Activated CD8-positive, alpha-beta memory T cell treated with anti-CD3 and anti-CD28 coated beads, Interleukin-2, amount 50 U/mL, for 1 hour (primary cell): ENCODE measurements at regions not wholly inside any gene's neighbourhood (a gene's known extent, or its start where the extent isn't known, plus 50 kb on each side); places are given as distances from the start of the nearest gene placed in this dataset.
"Not testable (repeated sequence)": the region's sequence is repeated elsewhere in the genome, so short reads cannot be mapped to it uniquely, and the experiment has no call there.

ENCODE experiments used
- DNase-seq: peaks from one replicate; pipeline ENCODE4 v3.0.0-alpha.2; 2020; ENCODE audit errors: extremely low read depth

DNA sequence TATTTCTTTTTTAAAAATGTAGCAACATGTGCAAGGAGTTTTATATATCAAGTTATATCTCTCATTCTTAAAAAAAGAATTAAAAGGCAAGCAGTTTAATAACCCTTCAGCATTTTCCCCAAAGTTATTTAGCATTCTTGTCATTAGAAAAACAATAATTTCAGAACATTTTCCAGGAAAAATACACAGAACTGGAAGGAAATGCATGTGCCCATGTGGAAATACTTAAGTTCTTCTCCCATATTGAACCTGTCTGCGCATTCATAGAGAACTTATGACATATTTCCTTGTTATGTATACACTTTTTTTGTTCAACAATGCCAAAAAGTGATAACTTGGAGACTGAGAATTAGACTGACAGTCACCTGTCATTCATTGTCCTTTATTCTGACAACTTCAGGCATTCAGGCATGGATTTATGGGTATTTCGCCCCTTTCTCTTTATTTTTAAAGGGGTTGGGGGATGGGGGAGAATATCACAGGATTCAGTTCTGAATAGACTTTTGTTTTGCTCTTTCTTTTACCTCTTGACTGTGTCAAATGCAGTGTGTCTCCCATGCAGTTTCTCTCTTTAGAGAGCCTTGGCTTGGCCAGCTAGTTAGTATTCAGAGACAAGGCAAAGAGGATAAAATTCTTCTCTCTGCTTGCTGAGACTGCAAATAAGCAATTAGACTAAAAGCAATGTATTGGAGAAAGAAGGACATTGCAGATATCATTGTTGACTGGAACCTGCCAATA is 701.0 kb downstream of the NR2F1-AS1 start:
- no peak for DNase-seq

DNA sequence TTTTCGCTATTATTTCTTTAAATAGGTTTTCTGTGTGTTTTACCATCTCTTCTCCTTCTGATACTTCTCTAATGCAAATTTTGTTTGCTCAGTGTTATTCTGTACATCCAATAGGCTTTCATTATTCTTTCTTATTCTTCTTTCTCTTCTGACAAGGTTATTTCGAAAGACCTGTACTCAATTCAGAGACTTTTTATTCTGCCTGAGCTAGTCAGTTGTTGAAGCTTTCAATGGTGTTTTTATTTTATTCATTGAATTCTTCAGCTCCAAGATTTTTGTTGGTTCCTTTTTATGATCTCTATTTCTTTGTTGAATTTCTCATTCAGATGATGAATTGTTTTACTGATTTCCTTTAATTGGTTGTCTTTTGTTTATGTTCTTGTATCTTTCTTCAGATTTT is 706.2 kb downstream of the NR2F1-AS1 start:
- no peak for DNase-seq

DNA sequence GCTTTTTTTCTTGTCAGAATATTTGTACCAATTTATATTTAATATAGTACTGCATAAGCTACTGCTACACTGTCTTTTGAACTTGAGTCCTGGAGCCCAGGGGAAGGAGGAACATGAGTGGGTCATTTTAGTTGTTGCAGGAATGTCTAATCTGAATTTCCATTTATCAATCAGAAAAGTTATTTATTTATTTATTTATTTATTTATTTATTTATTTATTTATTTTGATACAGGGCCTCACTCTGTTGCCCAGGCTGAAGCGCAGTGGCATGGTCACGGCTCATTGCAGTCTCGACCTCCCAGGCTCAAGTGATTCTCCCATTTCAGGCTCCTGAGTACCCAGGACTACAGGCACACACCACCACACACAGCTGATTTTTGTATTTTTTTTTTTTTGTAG is 712.6 kb downstream of the NR2F1-AS1 start:
- no peak for DNase-seq

DNA sequence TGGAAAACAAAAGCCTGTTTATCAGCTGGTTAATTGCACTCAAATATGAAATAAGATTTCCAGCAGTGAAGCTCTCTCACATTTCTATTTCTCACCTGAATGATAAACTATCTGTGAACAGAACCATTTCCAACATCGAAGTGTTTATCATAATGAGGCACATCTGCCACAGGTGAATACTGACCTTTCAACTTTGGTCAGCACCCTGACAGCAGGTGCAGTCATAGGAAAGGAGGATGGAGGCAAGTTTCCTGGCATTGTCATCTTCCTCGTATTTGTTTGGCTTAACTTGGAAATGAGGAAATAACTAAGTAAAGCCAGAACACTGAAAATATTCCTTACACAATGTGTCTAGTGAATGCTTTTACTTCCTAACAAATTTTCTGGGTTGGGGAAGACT is 716.4 kb downstream of the NR2F1-AS1 start:
- DNase-seq = no peak

DNA sequence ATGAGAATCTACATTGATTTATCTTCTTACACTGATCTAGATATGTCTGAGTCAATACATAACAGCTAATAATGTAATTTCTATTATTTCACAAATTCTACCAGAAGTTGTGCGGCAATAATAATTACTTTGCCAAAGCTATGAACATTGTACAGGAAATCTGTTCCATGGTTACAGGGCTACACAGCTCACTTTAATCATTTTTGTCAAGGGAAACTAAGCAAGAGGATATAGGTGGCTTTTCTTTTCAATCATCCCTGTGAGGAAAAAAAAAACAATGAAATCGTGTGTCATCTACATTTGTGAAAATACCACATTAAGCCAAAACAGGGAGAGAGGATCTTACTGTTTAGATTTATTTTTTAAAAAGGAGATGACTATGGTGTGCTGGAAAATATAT is 717.4 kb downstream of the NR2F1-AS1 start:
- no peak for DNase-seq

DNA sequence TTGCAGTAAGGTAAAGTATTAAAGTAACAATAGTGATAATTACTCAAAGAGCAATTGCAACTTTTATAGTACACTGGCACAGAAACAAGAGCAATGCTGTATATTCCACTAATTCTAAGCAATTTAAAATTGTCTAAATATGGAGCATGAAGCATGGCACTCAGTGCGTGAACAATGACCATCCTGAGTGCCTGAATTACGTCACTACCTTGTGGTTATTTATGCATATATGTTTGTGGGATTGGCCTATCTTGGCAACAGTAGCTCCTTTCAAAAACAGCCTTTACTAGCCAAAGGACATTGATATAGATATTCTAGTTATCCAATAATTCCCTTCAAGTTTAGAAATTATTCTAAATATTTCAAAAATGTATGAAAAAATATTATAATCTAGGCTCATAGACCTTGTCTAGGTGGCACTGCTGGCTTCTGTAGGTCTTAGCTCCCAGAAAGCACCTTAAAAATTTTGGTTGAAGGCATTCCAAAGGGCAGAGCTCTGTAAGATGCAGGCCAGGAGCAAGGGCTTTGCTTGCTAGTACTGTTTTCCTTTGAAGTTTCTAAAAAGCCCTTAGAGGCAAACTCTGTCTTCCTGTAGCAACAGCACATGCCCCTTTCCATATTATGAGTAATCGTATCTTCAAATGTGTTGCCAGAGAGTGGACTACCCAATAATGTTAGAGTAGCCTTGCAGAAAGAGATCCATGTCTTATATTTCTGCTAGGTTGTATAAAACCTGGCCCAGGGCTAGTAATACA is 719.3 kb downstream of the NR2F1-AS1 start:
- no peak for DNase-seq

DNA sequence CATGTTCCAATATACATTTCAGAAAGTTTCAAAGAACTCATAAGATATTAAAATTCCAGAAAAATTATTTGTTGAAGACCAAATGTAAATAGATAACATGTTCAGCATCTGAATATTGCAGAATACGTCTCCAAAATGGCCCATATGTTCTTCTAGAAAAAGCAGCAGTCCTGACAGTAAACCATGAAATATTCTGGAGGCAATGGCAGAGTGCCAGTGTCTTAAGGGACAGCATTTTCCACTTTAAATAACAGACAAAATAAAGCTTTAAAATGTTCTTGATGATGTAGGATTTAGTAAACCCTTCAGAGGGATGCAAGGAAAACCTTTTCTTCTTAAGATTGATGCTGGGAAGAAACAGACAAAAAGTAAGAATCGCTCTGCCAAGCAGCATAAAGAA is 721.0 kb downstream of the NR2F1-AS1 start:
- DNase-seq = no peak

DNA sequence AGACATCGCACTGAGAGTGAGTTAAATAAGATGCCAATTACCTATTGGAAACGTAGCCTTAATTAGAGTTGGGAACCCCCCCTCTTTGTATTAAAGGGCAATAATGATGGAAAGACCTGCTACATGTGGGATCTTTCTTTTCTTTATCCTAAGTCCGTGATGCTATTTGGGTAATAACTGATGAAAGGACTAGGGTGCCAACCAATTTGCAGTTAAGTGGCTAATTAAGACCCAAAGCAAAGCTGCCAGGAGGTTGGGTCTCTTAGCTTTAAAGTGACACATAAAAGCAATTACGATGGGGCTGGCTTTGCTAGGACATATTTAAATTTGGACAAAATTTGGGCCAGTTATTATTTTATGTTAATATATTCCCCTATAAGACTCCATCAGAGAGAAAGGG is 728.8 kb downstream of the NR2F1-AS1 start:
- DNase-seq = no peak

DNA sequence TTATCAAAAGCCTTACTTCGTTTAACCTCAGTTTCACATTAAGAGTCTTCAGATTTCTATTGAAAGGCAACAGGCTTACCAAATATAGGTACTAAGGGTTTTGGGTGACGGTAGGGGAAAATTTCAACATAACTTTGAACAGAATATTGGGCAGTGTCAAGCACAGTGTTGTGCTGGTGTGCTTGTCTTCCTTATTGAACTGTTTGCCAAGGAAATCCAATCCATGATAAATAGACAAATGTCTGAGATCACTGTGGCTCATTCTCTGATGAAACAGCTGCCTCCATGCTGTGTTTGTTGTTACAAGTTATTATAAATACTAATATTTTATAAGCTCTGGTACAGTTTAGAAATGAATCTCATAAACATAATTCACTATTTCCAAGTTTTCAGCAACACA is 730.1 kb downstream of the NR2F1-AS1 start:
- DNase-seq = no peak

DNA sequence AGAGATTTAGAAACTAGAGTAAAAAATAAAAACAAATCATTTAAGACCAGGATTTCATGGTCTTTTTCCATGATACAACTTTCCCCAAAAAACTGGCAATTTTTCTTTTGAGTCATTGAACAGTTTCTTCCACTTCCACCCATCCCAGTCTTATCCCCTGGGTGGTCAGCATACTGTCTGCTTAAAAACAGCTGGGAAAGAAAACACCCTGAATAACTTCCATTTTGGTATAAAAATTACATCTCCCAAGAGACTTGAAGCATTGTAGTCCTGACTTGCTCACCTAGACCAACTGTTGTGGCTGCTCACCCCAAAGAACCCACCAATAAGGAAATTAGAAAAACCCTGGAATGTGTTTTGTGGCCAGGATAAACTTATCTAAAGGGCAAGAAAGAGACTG is 731.3 kb downstream of the NR2F1-AS1 start:
- no peak for DNase-seq

DNA sequence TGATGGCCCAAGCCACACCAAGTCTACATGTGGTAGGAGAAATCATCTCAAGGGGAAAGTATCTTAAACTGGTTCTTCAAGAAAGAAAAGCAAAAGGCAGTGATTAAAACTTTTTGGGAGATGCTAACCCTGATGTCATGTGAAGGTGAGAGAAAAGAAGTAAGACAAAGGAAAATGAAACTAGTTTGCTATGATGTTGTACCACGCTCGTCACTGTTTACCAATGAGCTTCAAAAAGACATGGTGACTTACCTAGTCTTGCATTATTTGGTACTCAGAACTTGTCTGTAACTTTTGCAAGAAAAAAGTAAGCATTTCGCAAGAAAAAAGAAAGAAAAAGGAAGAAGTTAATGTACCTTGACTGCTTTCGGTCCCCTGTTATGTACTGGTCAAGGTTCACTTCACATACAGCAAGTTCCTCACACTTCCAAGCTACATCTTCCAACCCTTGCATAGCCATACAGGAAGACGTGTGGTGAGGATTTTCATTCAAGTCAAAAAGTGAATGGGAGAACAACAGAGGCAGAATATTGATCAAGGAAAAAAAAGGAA is 739.3 kb downstream of the NR2F1-AS1 start:
- DNase-seq = no peak

DNA sequence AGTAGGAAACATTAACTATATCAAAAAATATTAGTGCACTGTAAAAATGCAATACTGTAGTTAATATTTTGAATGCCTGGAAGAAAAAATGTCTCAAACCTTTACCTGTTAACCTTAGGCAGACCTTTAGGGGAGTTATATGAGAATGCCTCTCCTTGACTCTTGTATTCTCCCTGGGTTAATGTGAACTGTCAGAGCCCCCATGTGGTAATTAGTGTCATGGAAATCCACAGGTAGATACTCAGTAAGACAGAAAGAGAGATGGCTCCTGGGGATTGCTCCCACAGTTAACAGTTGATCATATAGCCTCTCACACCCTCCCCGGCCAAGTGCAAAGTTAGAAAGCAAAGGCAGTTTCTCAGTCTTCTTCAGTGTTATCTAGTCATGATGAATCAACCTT is 742.8 kb downstream of the NR2F1-AS1 start:
- DNase-seq = no peak

DNA sequence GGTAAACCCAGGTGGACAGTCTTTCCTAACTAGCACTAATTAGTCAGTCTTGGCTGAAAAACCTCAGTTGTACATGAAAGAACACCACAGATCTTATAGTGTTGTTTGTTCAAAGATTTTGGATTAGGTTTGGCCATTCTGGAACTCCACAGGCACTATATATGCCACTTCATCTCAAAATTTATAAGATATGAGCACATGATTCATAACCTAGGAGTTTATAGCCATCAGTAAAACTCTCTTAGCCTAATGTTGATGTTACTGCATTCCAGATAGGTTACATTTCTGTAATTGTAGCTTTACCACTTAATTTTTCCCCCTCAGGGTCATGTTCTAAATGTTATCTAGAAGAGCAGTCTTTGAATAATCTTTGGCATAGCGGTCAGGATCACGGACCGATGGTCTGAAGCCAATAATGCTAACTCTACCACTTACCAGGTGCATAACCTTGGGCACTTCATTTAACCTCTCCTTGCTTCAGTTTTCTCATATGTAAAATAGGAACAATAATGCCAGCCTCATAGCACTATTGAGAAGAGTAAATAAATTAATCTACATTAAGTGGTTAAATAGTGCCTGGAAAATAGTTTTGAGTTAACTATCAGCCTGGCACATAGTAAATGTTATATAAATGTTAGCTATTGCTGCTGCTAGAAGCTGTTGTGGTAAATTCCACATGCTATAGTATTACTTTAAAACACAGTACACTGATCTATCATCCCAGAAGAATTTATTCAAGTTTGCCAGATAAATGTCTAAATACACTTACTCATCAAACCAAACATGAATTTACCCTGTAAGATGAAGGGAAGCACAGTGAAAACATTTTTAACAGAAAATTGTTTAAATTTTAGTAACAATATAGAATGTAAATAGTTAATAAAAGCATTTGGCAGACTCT is 743.9 kb downstream of the NR2F1-AS1 start:
- DNase-seq = no peak

DNA sequence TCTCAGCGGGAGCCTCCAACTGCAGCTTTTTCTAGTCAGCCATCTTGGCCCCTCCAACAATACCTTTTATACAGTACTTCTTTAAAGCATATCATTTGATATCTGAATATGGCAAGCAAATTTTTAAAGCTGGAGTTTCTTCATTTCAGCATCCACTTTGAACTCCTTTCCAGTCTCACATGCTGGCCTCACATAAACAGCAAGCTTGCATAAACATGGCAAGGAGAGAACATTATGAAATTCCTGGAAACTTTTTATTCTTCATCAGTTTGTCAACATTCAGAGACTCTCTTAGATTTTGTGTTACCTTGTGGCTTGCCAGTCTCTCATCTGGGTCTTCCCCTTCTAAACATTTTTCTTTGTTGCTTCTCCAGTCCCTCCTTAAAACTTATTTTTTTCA is 745.3 kb downstream of the NR2F1-AS1 start:
- DNase-seq = no peak

DNA sequence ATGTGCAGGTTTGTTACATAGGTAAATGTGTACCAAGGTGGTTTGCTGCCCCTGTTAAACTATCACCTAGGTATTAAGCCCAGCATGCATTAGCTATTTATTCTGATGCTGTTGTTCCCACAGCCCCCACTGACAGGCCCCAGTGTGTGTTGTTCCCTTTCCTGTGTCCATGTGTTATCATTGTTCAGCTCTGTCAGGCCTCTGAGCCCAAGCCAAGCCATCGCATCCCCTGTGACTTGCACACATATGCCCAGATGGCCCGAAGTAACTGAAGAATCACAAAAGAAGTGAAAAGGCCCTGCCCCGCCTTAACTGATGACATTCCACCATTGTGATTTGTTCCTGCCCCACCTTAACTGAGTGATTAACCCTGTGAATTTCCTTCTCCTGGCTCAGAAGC is 757.5 kb downstream of the NR2F1-AS1 start:
- not testable (repeated sequence) for DNase-seq

DNA sequence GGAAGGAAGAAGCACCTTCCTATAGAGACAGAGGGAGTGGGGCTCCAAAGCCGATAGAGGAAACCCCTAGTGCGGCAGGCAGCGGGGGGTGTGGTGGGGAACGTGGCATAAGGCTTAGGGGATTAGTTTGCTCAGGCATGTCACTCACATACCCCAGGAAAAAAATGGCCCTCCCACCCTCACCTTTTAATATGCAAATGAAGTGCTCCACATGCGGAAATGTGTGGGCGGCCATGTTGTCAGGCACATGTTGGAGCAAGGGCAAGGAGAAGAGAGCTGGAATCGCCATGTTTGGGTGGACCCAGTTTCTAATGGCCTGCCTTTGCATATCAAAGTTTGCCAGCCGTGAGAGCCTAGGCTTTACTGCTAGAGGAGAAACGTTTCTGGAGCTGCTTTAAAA is 758.8 kb downstream of the NR2F1-AS1 start:
- DNase-seq = no peak

DNA sequence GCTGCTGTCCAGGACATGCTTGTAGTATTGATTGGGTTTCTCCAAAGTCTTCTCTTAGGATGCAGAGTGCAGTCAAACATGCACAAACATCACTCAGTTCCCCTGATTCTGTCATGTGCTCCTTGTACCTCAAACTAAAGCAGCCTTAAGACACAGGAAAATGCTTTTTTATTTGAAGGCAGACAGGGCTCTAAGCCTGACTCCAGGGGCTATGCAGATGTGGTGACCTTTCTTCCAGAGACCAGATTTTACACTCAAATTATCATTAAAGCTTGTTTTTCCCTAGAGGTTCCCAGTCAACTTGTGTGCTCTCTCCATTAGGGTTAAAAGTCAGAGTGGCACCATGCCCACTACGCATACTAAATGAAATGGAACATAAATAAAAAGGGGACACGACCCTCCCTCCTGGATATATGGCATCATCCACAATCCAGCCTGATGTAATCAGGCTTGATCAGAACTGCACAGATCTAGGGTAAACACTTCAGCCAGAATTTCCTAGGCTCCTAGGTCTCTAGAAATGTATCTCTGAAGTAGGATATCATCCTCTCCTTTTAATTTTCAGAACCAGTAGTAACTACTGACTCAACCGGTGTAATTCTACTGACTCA is 771.1 kb downstream of the NR2F1-AS1 start:
- no peak for DNase-seq

DNA sequence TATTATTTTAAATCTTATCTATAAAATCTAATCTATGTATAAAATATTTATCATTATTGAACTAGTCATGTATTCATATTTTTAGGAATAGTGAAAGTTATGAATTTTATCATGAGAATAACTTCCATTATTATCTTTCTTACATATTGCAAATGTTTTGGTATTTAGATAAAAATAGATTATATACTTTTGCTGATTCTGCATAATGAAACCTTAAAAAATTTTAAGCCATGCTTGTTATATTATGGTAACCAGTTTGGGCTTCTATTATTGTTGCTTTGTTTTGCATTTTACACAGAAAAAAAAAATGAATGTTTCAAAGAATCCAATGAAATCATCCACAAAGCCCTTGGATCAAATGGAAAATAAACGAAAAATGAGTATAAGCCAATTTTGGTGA is 772.5 kb downstream of the NR2F1-AS1 start:
- DNase-seq = no peak

DNA sequence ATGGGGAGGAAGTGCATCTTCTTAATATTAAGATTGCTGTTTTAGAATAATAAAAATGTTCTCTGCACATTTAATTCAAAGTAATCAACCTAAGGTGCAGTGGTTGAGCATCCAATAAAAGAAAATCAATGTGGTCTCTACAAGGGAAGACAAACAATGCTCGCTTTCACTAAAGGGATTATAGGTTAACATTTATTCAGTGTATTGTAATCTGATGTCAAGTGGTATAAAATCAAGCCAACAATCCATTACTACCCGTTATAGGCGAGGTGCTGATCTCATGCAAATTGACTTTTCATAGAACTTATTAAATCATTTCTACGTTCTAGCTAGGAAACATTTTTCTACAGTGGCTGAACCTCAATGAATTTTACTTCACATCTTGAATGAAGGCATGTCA is 773.9 kb downstream of the NR2F1-AS1 start:
- no peak for DNase-seq

DNA sequence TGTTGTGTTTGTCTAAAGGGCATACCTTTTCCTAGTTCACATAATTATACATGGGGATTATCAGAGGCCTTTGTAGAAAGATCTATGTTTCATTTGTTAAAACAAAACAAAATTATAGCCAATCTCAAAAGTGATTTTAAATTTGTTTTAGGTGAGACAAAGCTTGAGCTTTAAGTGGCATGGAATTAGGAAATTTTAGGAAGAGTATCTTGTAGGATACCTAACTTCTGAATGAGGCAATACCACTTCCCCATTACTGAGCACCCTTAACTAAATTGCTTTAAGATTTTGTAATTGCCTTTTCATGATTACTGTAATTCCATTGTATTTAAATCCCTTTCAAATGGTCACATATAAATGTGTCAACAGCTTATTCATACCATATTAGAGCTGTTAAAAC is 775.6 kb downstream of the NR2F1-AS1 start:
- no peak for DNase-seq

DNA sequence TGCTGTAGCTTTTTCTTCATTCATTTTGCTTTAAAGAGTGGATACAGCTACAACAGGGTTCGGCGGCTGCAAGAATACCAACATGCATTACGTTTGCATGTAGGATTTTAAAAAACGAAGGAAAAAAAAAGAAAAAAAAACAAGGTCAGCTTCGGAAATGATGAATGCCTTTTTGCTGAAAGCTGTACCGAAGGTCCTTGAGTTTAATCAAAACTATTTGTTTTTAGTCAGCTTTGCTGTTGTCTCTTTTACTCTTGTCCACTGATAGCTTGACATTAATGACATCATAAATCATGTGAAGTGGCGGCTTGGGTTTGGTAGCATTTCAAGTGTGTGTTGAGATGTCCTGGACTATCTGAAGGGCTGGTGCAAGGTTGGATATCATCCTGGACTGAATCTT is 779.1 kb downstream of the NR2F1-AS1 start:
- DNase-seq = no peak

DNA sequence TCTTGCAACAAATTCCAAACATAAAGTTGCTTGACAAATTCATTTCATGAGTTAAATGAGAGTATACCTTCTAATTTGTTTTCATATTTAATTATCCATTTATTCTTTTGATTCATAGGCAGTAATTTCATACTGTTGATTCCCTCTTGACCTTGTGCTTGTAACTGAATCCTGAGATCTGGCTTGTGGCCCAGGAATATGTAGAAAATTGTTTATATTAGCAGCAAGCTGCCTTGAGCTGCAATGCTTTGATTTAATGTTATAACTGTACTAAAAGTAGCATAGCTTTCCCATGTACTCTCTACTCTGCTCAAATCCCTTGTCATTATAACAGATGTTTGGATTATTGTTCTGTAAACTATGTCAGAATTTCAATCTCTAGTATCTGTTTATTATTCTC is 780.7 kb downstream of the NR2F1-AS1 start:
- no peak for DNase-seq
